ENCODE measurements at regions not wholly inside any gene's neighbourhood (a gene's known extent, or its start where the extent isn't known, plus 50 kb on each side); places are given as distances from the start of the nearest gene placed in this dataset.

DNA sequence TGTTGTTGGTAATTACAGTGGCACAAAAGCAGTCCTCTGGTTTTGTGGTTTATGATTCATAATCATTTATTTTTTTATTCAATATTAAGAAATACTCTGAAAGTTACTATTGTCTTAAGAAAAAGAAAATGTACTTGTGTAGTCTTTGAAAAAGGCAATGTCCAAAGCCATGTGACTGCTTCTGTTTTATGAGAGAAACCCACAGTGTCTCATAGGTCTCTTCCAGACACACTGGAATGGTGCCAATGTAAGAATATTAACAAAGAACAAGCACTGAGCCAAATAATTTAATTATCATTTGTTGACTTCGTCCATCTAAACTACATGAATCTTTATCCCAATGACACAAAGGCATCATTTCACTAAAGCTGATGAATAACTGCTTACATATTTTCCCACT is 62.5 kb downstream of the RPRM start:
- no peaks in the 10 kb centered on the region for H3K4me1 ChIP-seq (ENCODE audit: control insufficient read depth in 1 of 2, insufficient read depth in 2 of 2, low read length in 2 of 2)
- H3K4me3 ChIP-seq (replicated peaks in 1 of 2; ENCODE audit: low read depth in 1 of 2, low read length in 2 of 2), result no peak overlapping the region
- no peak for TF ChIP-seq CEBPB (IDR thresholded peaks at IDR 0.05; ENCODE audit: low read depth)
- TF ChIP-seq SIN3A (IDR thresholded peaks at IDR 0.05; ENCODE audit: low read depth), result no peak
- TF ChIP-seq POLR2A (IDR thresholded peaks at IDR 0.05; ENCODE audit: borderline replicate concordance, extremely low read depth, insufficient read depth, insufficient read length), result no peak
- no peak for TF ChIP-seq EZH2 (IDR thresholded peaks at IDR 0.05)
- TF ChIP-seq ZNF274 (IDR thresholded peaks at IDR 0.05; ENCODE audit: low read depth, low read length), result no peak
- TF ChIP-seq FOSL1 (IDR thresholded peaks at IDR 0.05; ENCODE audit: low read depth), result no peak
- TF ChIP-seq, protein P1, sequence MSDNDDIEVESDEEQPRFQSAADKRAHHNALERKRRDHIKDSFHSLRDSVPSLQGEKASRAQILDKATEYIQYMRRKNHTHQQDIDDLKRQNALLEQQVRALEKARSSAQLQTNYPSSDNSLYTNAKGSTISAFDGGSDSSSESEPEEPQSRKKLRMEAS (IDR thresholded peaks at IDR 0.05), result no peak
- TF ChIP-seq CTCF (IDR thresholded peaks at IDR 0.05 in 2 of 3, conservative IDR thresholded peaks at IDR 0.05 in 1 of 3; ENCODE audit: borderline replicate concordance in 1 of 3, insufficient read depth in 1 of 3, low read depth in 2 of 3, low read length in 2 of 3), result no peak
- no peak for TF ChIP-seq SRF (IDR thresholded peaks at IDR 0.05; ENCODE audit: low read depth)
- no peak for TF ChIP-seq YY1 (IDR thresholded peaks at IDR 0.05; ENCODE audit: extremely low read depth, insufficient replicate concordance, low read depth, low read length)
- TF ChIP-seq, protein P2, sequence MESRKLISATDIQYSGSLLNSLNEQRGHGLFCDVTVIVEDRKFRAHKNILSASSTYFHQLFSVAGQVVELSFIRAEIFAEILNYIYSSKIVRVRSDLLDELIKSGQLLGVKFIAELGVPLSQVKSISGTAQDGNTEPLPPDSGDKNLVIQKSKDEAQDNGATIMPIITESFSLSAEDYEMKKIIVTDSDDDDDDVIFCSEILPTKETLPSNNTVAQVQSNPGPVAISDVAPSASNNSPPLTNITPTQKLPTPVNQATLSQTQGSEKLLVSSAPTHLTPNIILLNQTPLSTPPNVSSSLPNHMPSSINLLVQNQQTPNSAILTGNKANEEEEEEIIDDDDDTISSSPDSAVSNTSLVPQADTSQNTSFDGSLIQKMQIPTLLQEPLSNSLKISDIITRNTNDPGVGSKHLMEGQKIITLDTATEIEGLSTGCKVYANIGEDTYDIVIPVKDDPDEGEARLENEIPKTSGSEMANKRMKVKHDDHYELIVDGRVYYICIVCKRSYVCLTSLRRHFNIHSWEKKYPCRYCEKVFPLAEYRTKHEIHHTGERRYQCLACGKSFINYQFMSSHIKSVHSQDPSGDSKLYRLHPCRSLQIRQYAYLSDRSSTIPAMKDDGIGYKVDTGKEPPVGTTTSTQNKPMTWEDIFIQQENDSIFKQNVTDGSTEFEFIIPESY (IDR thresholded peaks at IDR 0.05; ENCODE audit: extremely low read depth, insufficient replicate concordance, low read length), result no peak
- TF ChIP-seq CBX3 (IDR thresholded peaks at IDR 0.05; ENCODE audit: low read depth), result no peak
- TF ChIP-seq ZFX (IDR thresholded peaks at IDR 0.05), result no peak
- TF ChIP-seq, protein P3, sequence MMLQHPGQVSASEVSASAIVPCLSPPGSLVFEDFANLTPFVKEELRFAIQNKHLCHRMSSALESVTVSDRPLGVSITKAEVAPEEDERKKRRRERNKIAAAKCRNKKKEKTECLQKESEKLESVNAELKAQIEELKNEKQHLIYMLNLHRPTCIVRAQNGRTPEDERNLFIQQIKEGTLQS (IDR thresholded peaks at IDR 0.05), result no peak
- no peak for TF ChIP-seq JUND (IDR thresholded peaks at IDR 0.05)
- DNase-seq (ENCODE audit: low read depth, low spot score), result no peak
- no peak for ATAC-seq
- ChIA-PET RAD21 (ENCODE audit: low non-redundant PET in 1 of 2, low total read pairs in 2 of 2, uncharacterized antibody in 2 of 2, unreplicated experiment in 2 of 2) (no interaction called here), CTCF (no interaction called here), POLR2A (no interaction called here)
- no peaks in the 10 kb centered on the region for H3K9me3 ChIP-seq (ENCODE audit: control insufficient read depth in 1 of 2, insufficient read depth in 1 of 2, low read depth in 1 of 2, low read length in 2 of 2)
- intact Hi-C loops (cut with micrococcal nuclease), result no loop called here
- no TSS peak for BruUV-seq (replicated peaks)
- H4K20me1 ChIP-seq (ENCODE audit: insufficient read depth), result no peaks in the 10 kb centered on the region
- H2AFZ ChIP-seq (ENCODE audit: low read depth, low read length, poor library complexity, severe bottlenecking), result no peak overlapping the region
- H3K9me2 ChIP-seq (ENCODE audit: insufficient read depth), result 0 out of 2 replicates have a peak, but pooled peaks cover 2% of the 10 kb centered on the region
- no peaks in the 10 kb centered on the region for H3K79me2 ChIP-seq (ENCODE audit: insufficient read depth, low read length)
- H3K36me3 ChIP-seq (ENCODE audit: control insufficient read depth in 1 of 2, insufficient read depth in 2 of 2, low read length in 2 of 2), result no peaks in the 10 kb centered on the region
- no peaks in the 10 kb centered on the region for H3K27me3 ChIP-seq (ENCODE audit: insufficient read depth, low read length)
- H3K9ac ChIP-seq (ENCODE audit: low read length), result no peak overlapping the region
- no peak overlapping the region for H3K27ac ChIP-seq (ENCODE audit: low read depth, low read length)
- H3K4me2 ChIP-seq (ENCODE audit: low read length), result no peak overlapping the region

Measured in HCT116 (cell line).